Sigmoid colon (tissue), 6 donors: ENCODE measurements at regions not wholly inside any gene's neighbourhood (a gene's known extent, or its start where the extent isn't known, plus 50 kb on each side); places are given as distances from the start of the nearest gene placed in this dataset.

ENCODE experiments used
- DNase-seq: peaks from one replicate; pipeline ENCODE4 v3.0.0-alpha.2; 2019
- H3K27ac ChIP-seq, 4 donors: fragments of 200-600 bp; sonication (generic); one replicate each; pipeline ENCODE4 v1.5.1; 2016 to 2019; ENCODE audit warnings: mild to moderate bottlenecking in 1 of 4
- H3K27me3 ChIP-seq, 3 donors: fragments of 200-600 bp; sonication (generic); one replicate each; pipeline ENCODE4 v1.5.1; 2019; ENCODE audit warnings: mild to moderate bottlenecking in 1 of 3
- H3K36me3 ChIP-seq, 4 donors: fragments of 200-600 bp; sonication (generic); one replicate each; pipeline ENCODE4 v1.5.1; 2016 to 2019
- H3K4me1 ChIP-seq, 4 donors: fragments of 200-600 bp; sonication (generic); one replicate each; pipeline ENCODE4 v1.5.1; 2017 to 2019
- H3K4me3 ChIP-seq, 4 donors: fragments of 200-600 bp; sonication (generic); one replicate each; pipeline ENCODE4 v1.5.1; 2017 to 2019; ENCODE audit warnings: mild to moderate bottlenecking in 2 of 4, moderate library complexity in 1 of 4
- H3K9me3 ChIP-seq, 4 donors: fragments of 200-600 bp in 3 of 4; sonication (generic) in 3 of 4; one replicate each; pipeline versions ENCODE4 v1.5.1 to v1.6.1; 2013 to 2019
- CTCF ChIP-seq, 4 experiments: fragments of 450-650 bp in 3 of 4; fragments of 200-600 bp in 1 of 4; IDR thresholded peaks; one replicate each; pipeline ENCODE4 v1.5.1; 2016 to 2019; ENCODE audit warnings: antibody characterized with exemption in 4 of 4, mild to moderate bottlenecking in 3 of 4, moderate library complexity in 2 of 4
- EP300 ChIP-seq, 4 donors: sonication (generic); formaldehyde crosslinking; IDR thresholded peaks; one replicate each; pipeline ENCODE4 v1.6.1; 2017; ENCODE audit warnings: antibody characterized with exemption in 4 of 4
- POLR2A ChIP-seq, 2 donors: fragments of 450-650 bp; IDR thresholded peaks; one replicate each; pipeline ENCODE4 v1.6.1; 2016; ENCODE audit warnings: antibody characterized with exemption in 2 of 2, mild to moderate bottlenecking in 2 of 2, moderate library complexity in 2 of 2
- POLR2AphosphoS5 ChIP-seq, 4 donors: sonication (generic); formaldehyde crosslinking; IDR thresholded peaks; one replicate each; pipeline ENCODE4 v1.6.1; 2017; ENCODE audit warnings: antibody characterized with exemption in 4 of 4
- WGBS, 2 donors: extraction: QIAGEN DNeasy Blood & Tissue Kit; methylation state at CpG; one replicate each; pipeline ENCODE4 v1.1.7; 2013; 5-methylcytosine and 5-hydroxymethylcytosine counted together
- intact Hi-C: fragments of 100-400 bp; cut with DNase I; formaldehyde crosslinking; loops from one replicate; pipeline ENCODE4 v1.15.1; 2023
- donor health status: healthy with polysubstance abuse.
- donor health status: healthy.

- intact Hi-C loops: no loop called here
- Histone ChIP-seq H3K27me3 (no peaks in the 10 kb centered on the region), H3K27ac (no peak overlapping the region), H3K4me1 (no peaks in the 10 kb centered on the region), H3K9me3 (peaks cover 0 to 2% (median 0%) of the 10 kb centered on the region in 4 donors), H3K36me3 (no peaks in the 10 kb centered on the region), H3K4me3 (no peak overlapping the region)
- 95 to 97% methylated on average over 1 of the region's 1 CpG for WGBS, 2 donors
- DNase-seq: no peak
- TF ChIP-seq EP300 (IDR thresholded peaks at IDR 0.05) (no peak), CTCF (IDR thresholded peaks at IDR 0.05) (no peak), POLR2A (IDR thresholded peaks at IDR 0.05) (no peak), POLR2AphosphoS5 (IDR thresholded peaks at IDR 0.05) (no peak)
Measured at GRCh38 chr3:190252080-190252479, 70.2 kb downstream of the CLDN1 start.

GRCh38 chr3:190249414-190249813, 72.8 kb downstream of the CLDN1 start:
- TF ChIP-seq POLR2AphosphoS5 (IDR thresholded peaks at IDR 0.05) (no peak), EP300 (IDR thresholded peaks at IDR 0.05) (no peak), POLR2A (IDR thresholded peaks at IDR 0.05) (no peak), CTCF (IDR thresholded peaks at IDR 0.05) (no peak)
- no peak overlapping the region for H3K27ac ChIP-seq
- no peaks in the 10 kb centered on the region for H3K36me3 ChIP-seq
- peaks cover 0 to 5% (median under 1%) of the 10 kb centered on the region in 4 donors for H3K9me3 ChIP-seq
- H3K4me3 ChIP-seq: no peak overlapping the region
- WGBS, 2 donors: 94 to 95% methylated on average over 2 of the region's 2 CpGs
- H3K27me3 ChIP-seq: no peaks in the 10 kb centered on the region
- intact Hi-C loops: no loop called here
- DNase-seq: no peak
- H3K4me1 ChIP-seq: no peaks in the 10 kb centered on the region

GRCh38 chr3:190242147-190242546, 80.1 kb downstream of the CLDN1 start:
- no peak overlapping the region for H3K27ac ChIP-seq
- no peak for DNase-seq
- no peak overlapping the region for H3K4me3 ChIP-seq
- 54 to 74% methylated on average over 2 of the region's 2 CpGs for WGBS, 2 donors
- no peaks in the 10 kb centered on the region for H3K36me3 ChIP-seq
- no peaks in the 10 kb centered on the region for H3K4me1 ChIP-seq
- peaks cover 0 to 6% (median 5%) of the 10 kb centered on the region in 4 donors for H3K9me3 ChIP-seq
- no peak for TF ChIP-seq EP300 (IDR thresholded peaks at IDR 0.05)
- TF ChIP-seq POLR2AphosphoS5 (IDR thresholded peaks at IDR 0.05): no peak
- TF ChIP-seq CTCF (IDR thresholded peaks at IDR 0.05): no peak
- TF ChIP-seq POLR2A (IDR thresholded peaks at IDR 0.05): no peak
- intact Hi-C loops: no loop called here
- H3K27me3 ChIP-seq: no peaks in the 10 kb centered on the region

GRCh38 chr3:190239325-190239724, 82.9 kb downstream of the CLDN1 start:
- no peaks in the 10 kb centered on the region for H3K27me3 ChIP-seq
- H3K4me1 ChIP-seq: no peaks in the 10 kb centered on the region
- intact Hi-C loops: no loop called here
- TF ChIP-seq POLR2A (IDR thresholded peaks at IDR 0.05) (no peak), POLR2AphosphoS5 (IDR thresholded peaks at IDR 0.05) (no peak), CTCF (IDR thresholded peaks at IDR 0.05) (no peak), EP300 (IDR thresholded peaks at IDR 0.05) (no peak)
- no peak for DNase-seq
- no peaks in the 10 kb centered on the region for H3K36me3 ChIP-seq
- no peak overlapping the region for H3K4me3 ChIP-seq
- H3K9me3 ChIP-seq: peaks cover 0 to 6% (median 2%) of the 10 kb centered on the region in 4 donors
- WGBS, 2 donors: 69 to 89% methylated on average over 2 of the region's 2 CpGs
- H3K27ac ChIP-seq: no peak overlapping the region

GRCh38 chr3:190238871-190239270, 83.4 kb downstream of the CLDN1 start:
- no peaks in the 10 kb centered on the region for H3K4me1 ChIP-seq
- DNase-seq: no peak
- WGBS, 2 donors: 91 to 94% methylated on average over 5 of the region's 5 CpGs
- H3K27ac ChIP-seq: no peak overlapping the region
- no peak overlapping the region for H3K4me3 ChIP-seq
- H3K36me3 ChIP-seq: no peaks in the 10 kb centered on the region
- peaks cover 0 to 6% (median 2%) of the 10 kb centered on the region in 4 donors for H3K9me3 ChIP-seq
- no peaks in the 10 kb centered on the region for H3K27me3 ChIP-seq
- intact Hi-C loops: no loop called here
- TF ChIP-seq CTCF (IDR thresholded peaks at IDR 0.05) (no peak), POLR2A (IDR thresholded peaks at IDR 0.05) (no peak), EP300 (IDR thresholded peaks at IDR 0.05) (no peak), POLR2AphosphoS5 (IDR thresholded peaks at IDR 0.05) (no peak)
